Endothelial cell of umbilical vein (primary cell): ENCODE measurements at regions not wholly inside any gene's neighbourhood (a gene's known extent, or its start where the extent isn't known, plus 50 kb on each side); places are given as distances from the start of the nearest gene placed in this dataset.

ENCODE experiments used
- BruUV-seq: library from RNA; stranded (reverse); fragments of 400-500 nt; replicated peaks from 2 replicates; lab custom pipeline; 2021; lab: Mats Ljungman, UMichigan
- CTCF ChIA-PET: fragments of 300-600, 350-600 bp; sonication (Branson Sonifier 250); formaldehyde crosslinking; loops from one replicate; lab custom pipeline; 2021; ENCODE audit warnings: antibody characterized with exemption, inconsistent platforms; lab: Charles Lee
- POLR2A ChIA-PET: fragments of 300-600, 350-600 bp; sonication (Branson Sonifier 250); formaldehyde crosslinking; loops from one replicate; lab custom pipeline; 2021; ENCODE audit warnings: antibody characterized with exemption, inconsistent platforms; lab: Charles Lee
- DNase-seq: peaks from one replicate; pipeline ENCODE4 v3.0.0-alpha.2; 2011; ENCODE audit warnings: low read depth, low spot score
- FAIRE-seq: peaks from 2 replicates; lab custom pipeline; 2011; peaks lifted over from hg19 to GRCh38; lab: Jason Lieb, UNC
- H2AFZ ChIP-seq: 2 replicates; pipeline ENCODE4 v1.6.0; 2012; ENCODE audit warnings: low read depth, low read length, control low read depth, inconsistent platforms
- H3K27ac ChIP-seq: 2 replicates; pipeline ENCODE4 v1.5.1; 2011; ENCODE audit warnings: low read depth, mild to moderate bottlenecking, control low read depth, low read length, moderate library complexity; ENCODE audit not compliant: insufficient read depth
- H3K27me3 ChIP-seq, 2 experiments: 2 replicates each; pipeline versions ENCODE4 v1.6.0 to v1.6.1; 2011; ENCODE audit warnings: low read length in 2 of 2, mixed read lengths in 1 of 2; ENCODE audit not compliant: control insufficient read depth in 2 of 2, insufficient read depth in 2 of 2
- H3K36me3 ChIP-seq, 2 experiments: 2 replicates in 1 of 2; 3 replicates in 1 of 2; pipeline ENCODE4 v1.5.1; 2011; ENCODE audit warnings: low read length in 2 of 2, mild to moderate bottlenecking in 1 of 2, moderate library complexity in 1 of 2; ENCODE audit not compliant: control insufficient read depth in 2 of 2, insufficient read depth in 2 of 2; ENCODE audit errors: extremely low read depth in 1 of 2
- H3K4me1 ChIP-seq: 3 replicates; pipeline ENCODE4 v1.5.1; 2011; ENCODE audit warnings: mild to moderate bottlenecking, low read length; ENCODE audit not compliant: control insufficient read depth, insufficient read depth; ENCODE audit errors: extremely low read depth
- H3K4me2 ChIP-seq: 2 replicates; pipeline ENCODE4 v1.6.1; 2011; ENCODE audit warnings: low read length, control low read depth, mixed read lengths; ENCODE audit not compliant: insufficient read depth
- H3K4me3 ChIP-seq, 3 experiments: fragments of 200-600 bp in 1 of 3; sonication (generic), shearing (Covaris generic) in 1 of 3; replicated peaks in 1 of 3; 2 replicates each; pipeline ENCODE4 v1.5.1; 2011 to 2016; ENCODE audit warnings: control low read depth in 3 of 3, low read length in 3 of 3, mild to moderate bottlenecking in 2 of 3, inconsistent platforms in 1 of 3, low read depth in 1 of 3, moderate library complexity in 1 of 3; ENCODE audit not compliant: insufficient read depth in 1 of 3
- H3K79me2 ChIP-seq: 2 replicates; pipeline ENCODE4 v1.6.0; 2012; ENCODE audit warnings: low read length, inconsistent platforms; ENCODE audit not compliant: control insufficient read depth, insufficient read depth
- H3K9ac ChIP-seq: replicated peaks from 2 replicates; pipeline ENCODE3; 2011; ENCODE audit warnings: low read length, control low read depth; ENCODE audit not compliant: insufficient read depth; ENCODE audit errors: extremely low read depth
- H3K9me1 ChIP-seq: replicated peaks from 3 replicates; pipeline ENCODE4 v1.6.0; 2011; ENCODE audit warnings: mild to moderate bottlenecking, low read length; ENCODE audit not compliant: control insufficient read depth, insufficient read depth; ENCODE audit errors: extremely low read depth
- H3K9me3 ChIP-seq: replicated peaks from 2 replicates; pipeline ENCODE4 v1.5.1; 2012; ENCODE audit warnings: low read length, inconsistent platforms; ENCODE audit not compliant: control insufficient read depth, insufficient read depth
- H4K20me1 ChIP-seq: replicated peaks from 2 replicates; pipeline ENCODE3; 2011; ENCODE audit warnings: mild to moderate bottlenecking, low read length; ENCODE audit not compliant: control insufficient read depth, insufficient read depth; ENCODE audit errors: extremely low read depth
- CTCF ChIP-seq, 2 donors: IDR thresholded peaks; 1 replicate in 1 of 2; 2 replicates in 1 of 2; pipeline ENCODE4 v1.5.1; 2011; ENCODE audit warnings: low read length in 2 of 2, mild to moderate bottlenecking in 2 of 2, moderate library complexity in 2 of 2, control low read depth in 1 of 2, inconsistent platforms in 1 of 2, low read depth in 1 of 2; ENCODE audit not compliant: insufficient read depth in 1 of 2; ENCODE audit errors: extremely low read depth in 1 of 2
- EZH2 ChIP-seq: IDR thresholded peaks from 2 replicates; pipeline ENCODE4 v1.6.1; 2012; ENCODE audit warnings: borderline replicate concordance, low read depth, mild to moderate bottlenecking, moderate library complexity, low read length, inconsistent platforms; ENCODE audit not compliant: severe bottlenecking
- FOS ChIP-seq: IDR thresholded peaks from 2 replicates; pipeline ENCODE4 v1.6.1; 2011; ENCODE audit warnings: mild to moderate bottlenecking, low read length, moderate library complexity, borderline replicate concordance; ENCODE audit not compliant: insufficient read depth
- GATA2 ChIP-seq: IDR thresholded peaks from 2 replicates; pipeline ENCODE4 v1.7.0; 2011; ENCODE audit warnings: low read depth, mild to moderate bottlenecking, moderate library complexity, mixed read lengths, low read length; ENCODE audit not compliant: insufficient read length, insufficient read depth
- JUN ChIP-seq: IDR thresholded peaks from 2 replicates; pipeline ENCODE4 v1.6.1; 2011; ENCODE audit warnings: borderline replicate concordance, low read depth; ENCODE audit not compliant: insufficient read length, insufficient read depth
- MAX ChIP-seq: IDR thresholded peaks from 2 replicates; pipeline ENCODE4 v1.6.1; 2011; ENCODE audit not compliant: insufficient read depth, insufficient read length
- MYC ChIP-seq: IDR thresholded peaks from one replicate; pipeline ENCODE4 v1.6.1; 2011; ENCODE audit warnings: mild to moderate bottlenecking, low read depth, low read length
- POLR2A ChIP-seq: IDR thresholded peaks from 2 replicates; pipeline ENCODE4 v1.6.1; 2012; ENCODE audit warnings: low read depth, mild to moderate bottlenecking, control low read depth, low read length
- POLR2AphosphoS5 ChIP-seq: IDR thresholded peaks from 2 replicates; pipeline ENCODE4 v1.6.1; 2012; ENCODE audit warnings: low read depth, mild to moderate bottlenecking, control low read depth, low read length, moderate library complexity; ENCODE audit not compliant: insufficient read depth
- dilution Hi-C: fragments of 300-500 bp; cut with MboI; formaldehyde crosslinking; loops from one replicate; pipeline ENCODE4 v1.15.0; 2019; ENCODE audit warnings: low sequenced_read_pairs; ENCODE audit not compliant: extremely low pct_ligation_motif_present
- intact Hi-C: fragments of 100-400 bp; cut with micrococcal nuclease; formaldehyde crosslinking; loops from one replicate; pipeline ENCODE4 v1.10.0; 2022

GRCh38 chr11:87602776-87603175 is 565.0 kb downstream of the TMEM135 start:
- Histone ChIP-seq H3K27me3 (no peaks in the 10 kb centered on the region), H3K79me2 (no peaks in the 10 kb centered on the region), H3K4me3 (no peak overlapping the region), H3K9ac (no peak overlapping the region), H2AFZ (no peak overlapping the region), H3K9me3 (no peaks in the 10 kb centered on the region), H3K4me1 (no peaks in the 10 kb centered on the region), H3K9me1 (no peaks in the 10 kb centered on the region), H3K27ac (no peak overlapping the region), H3K36me3 (no peaks in the 10 kb centered on the region), H3K4me2 (no peak overlapping the region), H4K20me1 (no peaks in the 10 kb centered on the region)
- FAIRE-seq: no peak
- CTCF ChIA-PET: no interaction called here
- no peak for TF ChIP-seq POLR2AphosphoS5
- TF ChIP-seq CTCF (IDR thresholded peaks at IDR 0.05; ENCODE audit: extremely low read depth in 1 of 2, insufficient read depth in 1 of 2, low read depth in 1 of 2, low read length in 2 of 2): no peak
- no peak for TF ChIP-seq GATA2
- no peak for TF ChIP-seq EZH2
- TF ChIP-seq JUN: no peak
- TF ChIP-seq POLR2A: no peak
- no peak for TF ChIP-seq FOS
- no peak for TF ChIP-seq MAX
- no peak for TF ChIP-seq MYC
- POLR2A ChIA-PET: no interaction called here
- DNase-seq: no peak
- no TSS peak for BruUV-seq
- intact Hi-C loops (no loop called here), dilution Hi-C loops (no loop called here)
